ENCODE measurements at regions not wholly inside any gene's neighbourhood (a gene's known extent, or its start where the extent isn't known, plus 50 kb on each side); places are given as distances from the start of the nearest gene placed in this dataset.
A peak's percentile ranks its signal among the peaks of the same experiment; 100 is the strongest.

GRCh38 chr6:156109713-156110112 is 654.1 kb upstream of the NOX3 start:
- no peak for DNase-seq (ENCODE audit: low read depth in 4 of 4, low spot score in 3 of 4)

GRCh38 chr6:156107624-156108101 is 652.0 kb upstream of the NOX3 start:
- DNase-seq (ENCODE audit: low read depth in 4 of 4, low spot score in 3 of 4): peak in 3 of 4 donors; percentile 5 to 25 (median 6)

- no peak for DNase-seq (ENCODE audit: low read depth in 4 of 4, low spot score in 3 of 4)
These were observed 646.5 kb upstream of the NOX3 start for GRCh38 chr6:156102129-156102528.

- no peak for DNase-seq (ENCODE audit: low read depth in 4 of 4, low spot score in 3 of 4)
These were observed 643.2 kb upstream of the NOX3 start for GRCh38 chr6:156098839-156099238.

GRCh38 chr6:156087487-156087886 is 631.8 kb upstream of the NOX3 start:
- DNase-seq (ENCODE audit: low read depth in 4 of 4, low spot score in 3 of 4): no peak

GRCh38 chr6:156082012-156082411 is 626.4 kb upstream of the NOX3 start:
- no peak for DNase-seq (ENCODE audit: low read depth in 4 of 4, low spot score in 3 of 4)

GRCh38 chr6:156080371-156080770 is 624.7 kb upstream of the NOX3 start:
- DNase-seq (ENCODE audit: low read depth in 4 of 4, low spot score in 3 of 4): no peak

- DNase-seq (ENCODE audit: low read depth in 4 of 4, low spot score in 3 of 4): no peak
These were observed 613.2 kb upstream of the NOX3 start for GRCh38 chr6:156068881-156069280.

- DNase-seq (ENCODE audit: low read depth in 4 of 4, low spot score in 3 of 4): no peak
These were observed 610.2 kb upstream of the NOX3 start for GRCh38 chr6:156065849-156066248.

GRCh38 chr6:156062091-156062563 is 606.5 kb upstream of the NOX3 start:
- DNase-seq (ENCODE audit: low read depth in 4 of 4, low spot score in 3 of 4): no peak

GRCh38 chr6:156061465-156061864 is 605.8 kb upstream of the NOX3 start:
- no peak for DNase-seq (ENCODE audit: low read depth in 4 of 4, low spot score in 3 of 4)

- no peak for DNase-seq (ENCODE audit: low read depth in 4 of 4, low spot score in 3 of 4)
These were observed 604.4 kb upstream of the NOX3 start for GRCh38 chr6:156060013-156060412.

- no peak for DNase-seq (ENCODE audit: low read depth in 4 of 4, low spot score in 3 of 4)
These were observed 602.7 kb upstream of the NOX3 start for GRCh38 chr6:156058356-156058755.

GRCh38 chr6:156057869-156058268 is 602.2 kb upstream of the NOX3 start:
- DNase-seq (ENCODE audit: low read depth in 4 of 4, low spot score in 3 of 4): no peak

- no peak for DNase-seq (ENCODE audit: low read depth in 4 of 4, low spot score in 3 of 4)
These were observed 600.4 kb upstream of the NOX3 start for GRCh38 chr6:156056085-156056484.

- no peak for DNase-seq (ENCODE audit: low read depth in 4 of 4, low spot score in 3 of 4)
These were observed 598.0 kb upstream of the NOX3 start for GRCh38 chr6:156053626-156054025.

- no peak for DNase-seq (ENCODE audit: low read depth in 4 of 4, low spot score in 3 of 4)
These were observed 591.3 kb upstream of the NOX3 start for GRCh38 chr6:156046841-156047449.

GRCh38 chr6:156046268-156046665 is 590.6 kb upstream of the NOX3 start:
- DNase-seq (ENCODE audit: low read depth in 4 of 4, low spot score in 3 of 4): no peak

- no peak for DNase-seq (ENCODE audit: low read depth in 4 of 4, low spot score in 3 of 4)
These were observed 590.0 kb upstream of the NOX3 start for GRCh38 chr6:156045401-156046267.

GRCh38 chr6:156033598-156033997 is 578.0 kb upstream of the NOX3 start:
- no peak for DNase-seq (ENCODE audit: low read depth in 4 of 4, low spot score in 3 of 4)

GRCh38 chr6:156031516-156031915 is 575.9 kb upstream of the NOX3 start:
- no peak for DNase-seq (ENCODE audit: low read depth in 4 of 4, low spot score in 3 of 4)

- DNase-seq (ENCODE audit: low read depth in 4 of 4, low spot score in 3 of 4): no peak
These were observed 574.4 kb upstream of the NOX3 start for GRCh38 chr6:156030053-156030452.
